Stimulated activated memory B cell treated with anti-CD40 and anti-IgM and Interleukin-4, amounts not matched to agents 10 μg/mL and 1 μg/mL and 100 μg/mL, for 72 hours (primary cell): ENCODE measurements at regions not wholly inside any gene's neighbourhood (a gene's known extent, or its start where the extent isn't known, plus 50 kb on each side); places are given as distances from the start of the nearest gene placed in this dataset.
"Not testable (repeated sequence)": the region's sequence is repeated elsewhere in the genome, so short reads cannot be mapped to it uniquely, and the experiment has no call there.

ENCODE experiments used
- ATAC-seq: fragments of 150-1000 bp; cut with Tn5 transposase; 2 replicates; pipeline ENCODE4 v1.10.0; 2021
- H3K27ac Mint-ChIP-seq: one replicate; pipeline ENCODE4 v1.8.0; 2022; ENCODE audit warnings: mild to moderate bottlenecking, mixed read lengths
- H3K27me3 Mint-ChIP-seq: one replicate; pipeline ENCODE4 v1.8.0; 2022; ENCODE audit warnings: mixed read lengths
- H3K36me3 Mint-ChIP-seq: one replicate; pipeline ENCODE4 v1.8.0; 2022; ENCODE audit warnings: mixed read lengths
- H3K4me1 Mint-ChIP-seq: one replicate; pipeline ENCODE4 v1.8.0; 2022; ENCODE audit warnings: mixed read lengths
- H3K4me3 Mint-ChIP-seq: one replicate; pipeline ENCODE4 v1.8.0; 2022; ENCODE audit warnings: mild to moderate bottlenecking, moderate library complexity, mixed read lengths
- H3K9me3 Mint-ChIP-seq: one replicate; pipeline ENCODE4 v1.8.0; 2022; ENCODE audit warnings: mixed read lengths

GRCh38 chr7:94176694-94177200 lies 172.6 kb upstream of the BET1 start:
- H3K36me3 Mint-ChIP-seq = no peaks in the 10 kb centered on the region
- H3K9me3 Mint-ChIP-seq = no peaks in the 10 kb centered on the region
- ATAC-seq = no peak
- no peaks in the 10 kb centered on the region for H3K27me3 Mint-ChIP-seq
- H3K27ac Mint-ChIP-seq = peak overlapping the region; percentile 16
- H3K4me3 Mint-ChIP-seq = no peak overlapping the region
- H3K4me1 Mint-ChIP-seq = peaks cover 24% of the 10 kb centered on the region

- Mint-ChIP-seq H3K4me3 (no peak overlapping the region), H3K27me3 (no peaks in the 10 kb centered on the region), H3K9me3 (no peaks in the 10 kb centered on the region), H3K4me1 (peaks cover 24% of the 10 kb centered on the region), H3K36me3 (no peaks in the 10 kb centered on the region), H3K27ac (peak overlapping the region; percentile 16)
- ATAC-seq = no peak
Observed at GRCh38 chr7:94177441-94177840, 173.3 kb upstream of the BET1 start.

GRCh38 chr7:94178230-94178629 lies 174.1 kb upstream of the BET1 start:
- Mint-ChIP-seq H3K4me1 (peaks cover 26% of the 10 kb centered on the region), H3K4me3 (no peak overlapping the region), H3K36me3 (no peaks in the 10 kb centered on the region), H3K9me3 (no peaks in the 10 kb centered on the region), H3K27ac (peak overlapping the region; percentile 16), H3K27me3 (no peaks in the 10 kb centered on the region)
- peak; percentile 88 for ATAC-seq

- peak overlapping the region; percentile 21 for H3K27ac Mint-ChIP-seq
Observed at GRCh38 chr7:94179466-94179865, 175.3 kb upstream of the BET1 start.

GRCh38 chr7:94182066-94182465 lies 177.9 kb upstream of the BET1 start:
- Mint-ChIP-seq H3K4me1 (peaks cover 27% of the 10 kb centered on the region), H3K27ac (no peak overlapping the region), H3K9me3 (no peaks in the 10 kb centered on the region), H3K27me3 (no peaks in the 10 kb centered on the region), H3K4me3 (no peak overlapping the region), H3K36me3 (no peaks in the 10 kb centered on the region)
- ATAC-seq = no peak

More at GRCh38 chr7:94179466-94179865, 175.3 kb upstream of the BET1 start:
- Mint-ChIP-seq H3K9me3 (no peaks in the 10 kb centered on the region), H3K4me1 (peaks cover 30% of the 10 kb centered on the region), H3K4me3 (no peak overlapping the region), H3K27me3 (no peaks in the 10 kb centered on the region), H3K36me3 (no peaks in the 10 kb centered on the region)
- ATAC-seq = no peak

- Mint-ChIP-seq H3K36me3 (no peaks in the 10 kb centered on the region), H3K9me3 (no peaks in the 10 kb centered on the region), H3K4me3 (no peak overlapping the region), H3K27me3 (no peaks in the 10 kb centered on the region), H3K4me1 (peaks cover 20% of the 10 kb centered on the region), H3K27ac (no peak overlapping the region)
- ATAC-seq = no peak
Observed at GRCh38 chr7:94182721-94183120, 178.6 kb upstream of the BET1 start.

- Mint-ChIP-seq H3K27me3 (no peaks in the 10 kb centered on the region), H3K9me3 (no peaks in the 10 kb centered on the region), H3K36me3 (no peaks in the 10 kb centered on the region), H3K27ac (peak overlapping the region; percentile 50), H3K4me3 (no peak overlapping the region), H3K4me1 (peaks cover 15% of the 10 kb centered on the region)
- no peak for ATAC-seq
Observed at GRCh38 chr7:94183289-94183749, 179.2 kb upstream of the BET1 start.

GRCh38 chr7:94183891-94184290 lies 179.7 kb upstream of the BET1 start:
- H3K4me1 Mint-ChIP-seq = peaks cover 10% of the 10 kb centered on the region
- ATAC-seq = no peak
- no peak overlapping the region for H3K27ac Mint-ChIP-seq
- H3K4me3 Mint-ChIP-seq = no peak overlapping the region
- no peaks in the 10 kb centered on the region for H3K27me3 Mint-ChIP-seq
- no peaks in the 10 kb centered on the region for H3K9me3 Mint-ChIP-seq
- no peaks in the 10 kb centered on the region for H3K36me3 Mint-ChIP-seq

GRCh38 chr7:94188350-94188749 lies 184.2 kb upstream of the BET1 start:
- ATAC-seq = no peak
- no peak overlapping the region for H3K4me3 Mint-ChIP-seq
- H3K27me3 Mint-ChIP-seq = no peaks in the 10 kb centered on the region
- no peaks in the 10 kb centered on the region for H3K36me3 Mint-ChIP-seq
- no peaks in the 10 kb centered on the region for H3K9me3 Mint-ChIP-seq
- H3K27ac Mint-ChIP-seq = no peak overlapping the region
- H3K4me1 Mint-ChIP-seq = peaks cover 3% of the 10 kb centered on the region

GRCh38 chr7:94190599-94191061 lies 186.5 kb upstream of the BET1 start:
- Mint-ChIP-seq H3K27ac (no peak overlapping the region), H3K4me3 (no peak overlapping the region), H3K4me1 (no peaks in the 10 kb centered on the region), H3K27me3 (no peaks in the 10 kb centered on the region), H3K36me3 (no peaks in the 10 kb centered on the region), H3K9me3 (no peaks in the 10 kb centered on the region)
- no peak for ATAC-seq

- not testable (repeated sequence) for H3K4me1 Mint-ChIP-seq, H3K4me3 Mint-ChIP-seq, ATAC-seq, H3K9me3 Mint-ChIP-seq, H3K36me3 Mint-ChIP-seq, H3K27ac Mint-ChIP-seq, H3K27me3 Mint-ChIP-seq
Observed at GRCh38 chr7:94194426-94194825, 190.3 kb upstream of the BET1 start.

GRCh38 chr7:94195201-94195600 lies 191.0 kb upstream of the BET1 start:
- Mint-ChIP-seq H3K36me3 (no peaks in the 10 kb centered on the region), H3K27ac (no peak overlapping the region)

GRCh38 chr7:94195813-94196212 lies 191.7 kb upstream of the BET1 start:
- H3K9me3 Mint-ChIP-seq = peaks cover 3% of the 10 kb centered on the region
- no peak overlapping the region for H3K27ac Mint-ChIP-seq
- no peak for ATAC-seq
- H3K36me3 Mint-ChIP-seq = no peaks in the 10 kb centered on the region
- no peaks in the 10 kb centered on the region for H3K4me1 Mint-ChIP-seq
- H3K4me3 Mint-ChIP-seq = no peak overlapping the region
- H3K27me3 Mint-ChIP-seq = no peaks in the 10 kb centered on the region

More at GRCh38 chr7:94195201-94195600, 191.0 kb upstream of the BET1 start:
- H3K9me3 Mint-ChIP-seq = peaks cover 3% of the 10 kb centered on the region
- H3K27me3 Mint-ChIP-seq = no peaks in the 10 kb centered on the region
- no peaks in the 10 kb centered on the region for H3K4me1 Mint-ChIP-seq
- H3K4me3 Mint-ChIP-seq = no peak overlapping the region
- ATAC-seq = no peak

GRCh38 chr7:94205529-94205928 lies 189.2 kb upstream of the COL1A2 start:
- Mint-ChIP-seq H3K9me3 (peaks cover 3% of the 10 kb centered on the region), H3K36me3 (no peaks in the 10 kb centered on the region), H3K27ac (no peak overlapping the region), H3K4me3 (no peak overlapping the region), H3K4me1 (no peaks in the 10 kb centered on the region), H3K27me3 (no peaks in the 10 kb centered on the region)
- no peak for ATAC-seq

GRCh38 chr7:94206295-94206694 lies 188.4 kb upstream of the COL1A2 start:
- Mint-ChIP-seq H3K36me3 (no peaks in the 10 kb centered on the region), H3K9me3 (peaks cover 3% of the 10 kb centered on the region), H3K4me3 (no peak overlapping the region), H3K27ac (no peak overlapping the region), H3K27me3 (no peaks in the 10 kb centered on the region), H3K4me1 (no peaks in the 10 kb centered on the region)
- ATAC-seq = no peak

GRCh38 chr7:94212160-94212559 lies 182.5 kb upstream of the COL1A2 start:
- Mint-ChIP-seq H3K27ac (no peak overlapping the region), H3K4me3 (no peak overlapping the region), H3K36me3 (no peaks in the 10 kb centered on the region), H3K4me1 (no peaks in the 10 kb centered on the region), H3K27me3 (no peaks in the 10 kb centered on the region), H3K9me3 (peaks cover 3% of the 10 kb centered on the region)
- ATAC-seq = no peak
